WTC11 (cell line): ENCODE measurements at regions not wholly inside any gene's neighbourhood (a gene's known extent, or its start where the extent isn't known, plus 50 kb on each side); places are given as distances from the start of the nearest gene placed in this dataset.

Source experiments
- ATAC-seq: fragments of 200-7000 bp; cut with Tn5 transposase; 2 replicates; pipeline ENCODE4 v1.10.0; 2021; ENCODE audit warnings: mild to moderate bottlenecking, moderate library complexity
- CTCF ChIA-PET: fragments of 300-600 bp; sonication (Branson Sonifier 250); formaldehyde crosslinking; loops from one replicate; lab custom pipeline; 2021; ENCODE audit warnings: antibody characterized with exemption; lab: Charles Lee
- POLR2A ChIA-PET: fragments of 350-600 bp; sonication (Branson Sonifier 250); formaldehyde crosslinking; loops from one replicate; lab custom pipeline; 2021; ENCODE audit warnings: antibody characterized with exemption; lab: Charles Lee
- DNase-seq: peaks from one replicate; pipeline ENCODE4 v3.0.0; 2021; ENCODE audit warnings: low spot score
- H3K27ac Mint-ChIP-seq: 2 replicates; pipeline ENCODE4 v1.8.0; 2021; ENCODE audit warnings: mixed read lengths
- H3K27me3 Mint-ChIP-seq: 2 replicates; pipeline ENCODE4 v1.8.0; 2021; ENCODE audit warnings: low read depth, mild to moderate bottlenecking, moderate library complexity, mixed read lengths
- H3K36me3 Mint-ChIP-seq: 2 replicates; pipeline ENCODE4 v1.8.0; 2021; ENCODE audit warnings: mixed read lengths
- H3K4me1 Mint-ChIP-seq: 2 replicates; pipeline ENCODE4 v1.8.0; 2022; ENCODE audit warnings: mixed read lengths
- H3K4me3 Mint-ChIP-seq: 2 replicates; pipeline ENCODE4 v1.8.0; 2021; ENCODE audit warnings: mild to moderate bottlenecking, moderate library complexity, mixed read lengths
- H3K9me3 Mint-ChIP-seq: 2 replicates; pipeline ENCODE4 v1.8.0; 2021; ENCODE audit warnings: mixed read lengths
- ATF1 ChIP-seq: sonication (generic); formaldehyde crosslinking; IDR thresholded peaks from 2 replicates; pipeline ENCODE4 v1.8.1; 2023; ENCODE audit warnings: mild to moderate bottlenecking, moderate library complexity, missing genetic modification reagents
- ATF3 ChIP-seq: sonication (generic); formaldehyde crosslinking; conservative IDR thresholded peaks from 2 replicates; pipeline ENCODE4 v1.8.1; 2022; ENCODE audit warnings: mild to moderate bottlenecking, missing genetic modification reagents
- CDX4 ChIP-seq: fragments of 250-450 bp; sonication (Bioruptor Pico); IDR thresholded peaks from 2 replicates; pipeline ENCODE4 v1.9.0; 2021; ENCODE audit warnings: moderate library complexity, mild to moderate bottlenecking, inconsistent platforms, borderline replicate concordance
- CREM ChIP-seq: sonication (generic); formaldehyde crosslinking; IDR thresholded peaks from 2 replicates; pipeline ENCODE4 v1.8.1; 2022; ENCODE audit warnings: mild to moderate bottlenecking, missing genetic modification reagents, moderate library complexity
- ELF4 ChIP-seq: sonication (generic); formaldehyde crosslinking; IDR thresholded peaks from 2 replicates; pipeline ENCODE4 v1.8.1; 2022; ENCODE audit warnings: low read depth, mild to moderate bottlenecking, moderate library complexity, missing genetic modification reagents
- EMX1 ChIP-seq: fragments of 250-450 bp; sonication (Bioruptor Pico); IDR thresholded peaks from 2 replicates; pipeline ENCODE4 v1.8.0; 2021; ENCODE audit warnings: mild to moderate bottlenecking
- ERG ChIP-seq: fragments of 250-450 bp; sonication (Bioruptor Pico); IDR thresholded peaks from 2 replicates; pipeline ENCODE4 v1.8.0; 2021; ENCODE audit warnings: mild to moderate bottlenecking
- ESRRA ChIP-seq: sonication (generic); formaldehyde crosslinking; IDR thresholded peaks from 2 replicates; pipeline ENCODE4 v1.8.1; 2022; ENCODE audit warnings: mild to moderate bottlenecking, missing genetic modification reagents, borderline replicate concordance
- GABPB1 ChIP-seq: sonication (generic); formaldehyde crosslinking; IDR thresholded peaks from 2 replicates; pipeline ENCODE4 v1.8.1; 2023; ENCODE audit warnings: mild to moderate bottlenecking, missing genetic modification reagents
- GRHL2 ChIP-seq: fragments of 250-450 bp; sonication (Bioruptor Pico); IDR thresholded peaks from 2 replicates; pipeline ENCODE4 v1.8.0; 2022; ENCODE audit warnings: mild to moderate bottlenecking, moderate library complexity; ENCODE audit not compliant: insufficient replicate concordance, severe bottlenecking
- GTF2I ChIP-seq: fragments of 250-450 bp; sonication (Bioruptor Pico); conservative IDR thresholded peaks from 2 replicates; pipeline ENCODE4 v1.4.0; 2021; ENCODE audit warnings: mild to moderate bottlenecking
- HMGA2 ChIP-seq: fragments of 250-450 bp; sonication (Bioruptor Pico); IDR thresholded peaks from 2 replicates; pipeline ENCODE4 v1.4.0; 2021; ENCODE audit warnings: mild to moderate bottlenecking, moderate library complexity
- HMGXB4 ChIP-seq: sonication (generic); formaldehyde crosslinking; IDR thresholded peaks from 2 replicates; pipeline ENCODE4 v1.8.1; 2023; ENCODE audit warnings: mild to moderate bottlenecking, moderate library complexity, missing genetic modification reagents
- KAT7 ChIP-seq: sonication (generic); formaldehyde crosslinking; IDR thresholded peaks from 2 replicates; pipeline ENCODE4 v1.8.1; 2023; ENCODE audit warnings: missing genetic modification reagents, mild to moderate bottlenecking, borderline replicate concordance
- MLX ChIP-seq: sonication (generic); formaldehyde crosslinking; IDR thresholded peaks from 2 replicates; pipeline ENCODE4 v1.8.1; 2023; ENCODE audit warnings: mild to moderate bottlenecking, missing genetic modification reagents, moderate library complexity
- NFATC4 ChIP-seq: fragments of 250-450 bp; sonication (Bioruptor Pico); IDR thresholded peaks from 2 replicates; pipeline ENCODE4 v1.9.0; 2021; ENCODE audit warnings: mild to moderate bottlenecking
- NFE2L1 ChIP-seq: sonication (generic); formaldehyde crosslinking; IDR thresholded peaks from 2 replicates; pipeline ENCODE4 v1.8.1; 2023; ENCODE audit warnings: missing genetic modification reagents
- NR2C2 ChIP-seq: sonication (generic); formaldehyde crosslinking; IDR thresholded peaks from 2 replicates; pipeline ENCODE4 v1.8.0; 2022; ENCODE audit warnings: mild to moderate bottlenecking, missing genetic modification reagents
- OVOL2 ChIP-seq: fragments of 250-450 bp; sonication (Bioruptor Pico); IDR thresholded peaks from 2 replicates; pipeline ENCODE4 v1.9.0; 2021; ENCODE audit warnings: mild to moderate bottlenecking, borderline replicate concordance
- SMAD3 ChIP-seq: sonication (generic); formaldehyde crosslinking; IDR thresholded peaks from 2 replicates; pipeline ENCODE4 v1.8.0; 2022; ENCODE audit warnings: missing genetic modification reagents, mild to moderate bottlenecking, borderline replicate concordance
- SMAD4 ChIP-seq: sonication (generic); formaldehyde crosslinking; IDR thresholded peaks from 2 replicates; pipeline ENCODE4 v1.8.0; 2022; ENCODE audit warnings: mild to moderate bottlenecking, missing genetic modification reagents
- TCF7 ChIP-seq: sonication (generic); formaldehyde crosslinking; IDR thresholded peaks from 2 replicates; pipeline ENCODE4 v1.8.0; 2022; ENCODE audit warnings: mild to moderate bottlenecking, low read depth, missing genetic modification reagents, moderate library complexity
- TEAD1 ChIP-seq: sonication (generic); formaldehyde crosslinking; IDR thresholded peaks from 2 replicates; pipeline ENCODE4 v1.8.0; 2022; ENCODE audit warnings: mild to moderate bottlenecking, missing genetic modification reagents
- TEAD4 ChIP-seq: sonication (generic); formaldehyde crosslinking; IDR thresholded peaks from 2 replicates; pipeline ENCODE4 v1.8.0; 2022; ENCODE audit warnings: mild to moderate bottlenecking, missing genetic modification reagents
- TP53 ChIP-seq: sonication (generic); formaldehyde crosslinking; IDR thresholded peaks from 2 replicates; pipeline ENCODE4 v1.8.1; 2023; ENCODE audit warnings: mild to moderate bottlenecking, missing genetic modification reagents
- ZNF121 ChIP-seq: sonication (generic); formaldehyde crosslinking; IDR thresholded peaks from 2 replicates; pipeline ENCODE4 v1.8.0; 2023; ENCODE audit warnings: missing genetic modification reagents
- ZNF232 ChIP-seq: sonication (generic); formaldehyde crosslinking; IDR thresholded peaks from 2 replicates; pipeline ENCODE4 v1.8.0; 2022; ENCODE audit warnings: mild to moderate bottlenecking, missing genetic modification reagents
- ZNF263 ChIP-seq: sonication (generic); formaldehyde crosslinking; IDR thresholded peaks from 2 replicates; pipeline ENCODE4 v1.8.1; 2022; ENCODE audit warnings: low read depth, mild to moderate bottlenecking, moderate library complexity, missing genetic modification reagents
- ZNF425 ChIP-seq: fragments of 250-450 bp; sonication (Bioruptor Pico); conservative IDR thresholded peaks from 2 replicates; pipeline ENCODE4 v1.9.0; 2021; ENCODE audit warnings: mild to moderate bottlenecking
- ZNF671 ChIP-seq: fragments of 250-450 bp; sonication (Bioruptor Pico); IDR thresholded peaks from 2 replicates; pipeline ENCODE4 v1.8.0; 2021; ENCODE audit warnings: mild to moderate bottlenecking

- H3K27ac Mint-ChIP-seq, result no peak overlapping the region
- no peaks in the 10 kb centered on the region for H3K27me3 Mint-ChIP-seq
- H3K4me1 Mint-ChIP-seq, result no peaks in the 10 kb centered on the region
- H3K9me3 Mint-ChIP-seq, result peaks cover 23% of the 10 kb centered on the region
- CTCF ChIA-PET, result no interaction called here
- H3K4me3 Mint-ChIP-seq, result no peak overlapping the region
- peaks cover 9% of the 10 kb centered on the region for H3K36me3 Mint-ChIP-seq
- no peak for DNase-seq
- POLR2A ChIA-PET, result no interaction called here
- TF ChIP-seq ZNF263 (CRISPR knock-in tag), result no peak
- TF ChIP-seq ATF3 (CRISPR knock-in tag), result no peak
- TF ChIP-seq NFATC4 (CRISPR knock-in tag), result no peak
- TF ChIP-seq ELF4 (CRISPR knock-in tag), result no peak
- no peak for TF ChIP-seq TEAD4 (CRISPR knock-in tag)
- TF ChIP-seq SMAD3 (CRISPR knock-in tag), result no peak
- no peak for TF ChIP-seq ZNF425
- TF ChIP-seq ZNF671 (CRISPR knock-in tag), result no peak
- no peak for TF ChIP-seq KAT7
- no peak for TF ChIP-seq ESRRA (CRISPR knock-in tag)
- TF ChIP-seq ATF1 (CRISPR knock-in tag), result no peak
- TF ChIP-seq EMX1, result no peak
- TF ChIP-seq TEAD1 (CRISPR knock-in tag), result no peak
- TF ChIP-seq TCF7, result no peak
- no peak for TF ChIP-seq HMGXB4
- TF ChIP-seq OVOL2 (CRISPR knock-in tag), result no peak
- no peak for TF ChIP-seq CDX4 (CRISPR knock-in tag)
- TF ChIP-seq GRHL2 (CRISPR knock-in tag), result no peak
- TF ChIP-seq CREM (CRISPR knock-in tag), result no peak
- no peak for TF ChIP-seq SMAD4 (CRISPR knock-in tag)
- TF ChIP-seq, all 79 proteins: peak for 0
- no peak for ATAC-seq
Observed at GRCh38 chr14:46788994-46789393, 137.4 kb upstream of the RPL10L start.

- ATAC-seq (no peak), DNase-seq (no peak)
- Mint-ChIP-seq H3K36me3 (peaks cover 24% of the 10 kb centered on the region), H3K27me3 (no peaks in the 10 kb centered on the region; the same call in 1 of the 2 replicates), H3K9me3 (peaks cover 38% of the 10 kb centered on the region), H3K4me3 (no peak overlapping the region), H3K4me1 (no peaks in the 10 kb centered on the region), H3K27ac (no peak overlapping the region)
- ChIA-PET CTCF (no interaction called here), POLR2A (no interaction called here)
- TF ChIP-seq NR2C2 (CRISPR knock-in tag) (no peak), GTF2I (no peak), GABPB1 (no peak), TP53 (CRISPR knock-in tag) (no peak), ZNF121 (CRISPR knock-in tag) (no peak), ERG (CRISPR knock-in tag) (no peak), ATF3 (CRISPR knock-in tag) (no peak), NFE2L1 (CRISPR knock-in tag) (no peak), ZNF263 (CRISPR knock-in tag) (no peak), OVOL2 (CRISPR knock-in tag) (no peak), MLX (no peak), SMAD4 (CRISPR knock-in tag) (no peak), SMAD3 (CRISPR knock-in tag) (no peak), HMGA2 (CRISPR knock-in tag) (no peak), ELF4 (CRISPR knock-in tag) (no peak), TEAD4 (CRISPR knock-in tag) (no peak), ZNF232 (CRISPR knock-in tag) (no peak)
Observed at GRCh38 chr14:46782281-46782680, 130.7 kb upstream of the RPL10L start.
